ENCODE measurements at regions not wholly inside any gene's neighbourhood (a gene's known extent, or its start where the extent isn't known, plus 50 kb on each side); places are given as distances from the start of the nearest gene placed in this dataset.

DNA sequence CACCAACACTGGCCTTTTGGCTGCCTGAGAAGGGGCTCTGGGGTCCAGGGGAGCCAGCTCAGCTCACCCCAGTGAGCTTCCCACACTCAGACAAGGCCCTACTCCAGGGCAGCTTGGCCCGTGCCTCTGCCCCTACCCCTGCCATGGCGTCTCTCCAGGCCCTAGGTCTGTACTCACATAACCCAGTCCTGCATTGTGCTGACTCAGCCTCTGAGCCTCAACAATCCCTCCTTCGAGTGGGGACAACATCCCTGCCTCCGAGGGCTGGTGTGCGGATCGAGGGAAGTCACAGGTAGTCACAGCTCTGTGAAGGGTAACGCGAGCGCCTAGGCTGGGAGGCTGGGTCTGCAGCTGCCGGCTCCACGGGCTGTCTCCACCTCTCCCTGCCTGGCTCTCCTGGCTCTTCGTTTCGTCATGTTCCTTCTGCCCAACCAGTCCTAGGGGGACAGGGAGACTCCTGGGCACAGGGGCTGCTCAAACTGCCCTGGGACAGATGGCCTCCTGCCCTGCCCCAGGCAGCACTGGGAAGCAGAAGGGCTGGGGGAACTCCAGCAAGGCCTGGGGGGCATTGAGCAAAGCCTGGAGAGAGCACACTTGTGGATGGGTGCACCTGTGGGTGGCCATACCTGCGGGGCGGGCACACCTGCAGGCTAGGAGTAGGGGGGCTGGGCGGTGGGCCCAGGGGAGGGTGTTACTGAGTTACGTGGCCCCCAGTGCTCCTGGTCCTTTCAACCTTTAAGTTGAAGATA lies 74.6 kb downstream of the RRM2 start:
- BruUV-seq (replicated peaks) = no TSS peak
- TF ChIP-seq C11orf30 (IDR thresholded peaks at IDR 0.05; ENCODE audit: low read depth) (peak; percentile 55; the same call in 1 of the 2 replicates), ZNF316 (IDR thresholded peaks at IDR 0.05) (peak; percentile 55), POLR2G (IDR thresholded peaks at IDR 0.05; ENCODE audit: low read depth, low read length) (peak; percentile 38; the same call in 1 of the 2 replicates), ZNF121 (CRISPR knock-in tag; conservative IDR thresholded peaks at IDR 0.05) (no peak), MAFG (tag; conservative IDR thresholded peaks at IDR 0.05) (peak; percentile 32; the same call in 1 of the 2 replicates), MAFF (IDR thresholded peaks at IDR 0.05; ENCODE audit: low read length) (peak; percentile 13; the same call in 1 of the 2 replicates)
- Histone ChIP-seq H2AFZ (ENCODE audit: low read depth, low read length) (no peak overlapping the region), H3K4me3 (no peak overlapping the region), H3K27me3 (ENCODE audit: control insufficient read depth in 2 of 2, insufficient read depth in 2 of 2, low read length in 2 of 2) (no peaks in the 10 kb centered on the region), H3K27ac (ENCODE audit: extremely low read depth, low read depth, low read length) (no peak overlapping the region), H3K79me2 (ENCODE audit: control insufficient read depth, insufficient read depth, low read length) (no peaks in the 10 kb centered on the region), H3K9me3 (replicated peaks; ENCODE audit: control insufficient read depth, insufficient read depth, low read depth, low read length) (peaks cover 8% of the 10 kb centered on the region; the same call in 1 of the 2 replicates), H3K9me1 (ENCODE audit: control insufficient read depth, insufficient read depth, low read length) (no peaks in the 10 kb centered on the region), H3K36me3 (ENCODE audit: control insufficient read depth, insufficient read depth, low read length) (no peaks in the 10 kb centered on the region; the same call in 2 of the 3 replicates), H4K20me1 (replicated peaks; ENCODE audit: control insufficient read depth, insufficient read depth, low read length) (no peaks in the 10 kb centered on the region), H3K9ac (ENCODE audit: insufficient read depth in 1 of 2, low read depth in 2 of 2, low read length in 2 of 2) (no peak overlapping the region), H3K4me1 (replicated peaks in 1 of 2; ENCODE audit: control insufficient read depth in 2 of 2, insufficient read depth in 2 of 2, low read length in 2 of 2) (no peaks in the 10 kb centered on the region; a peak in 2 of 5 replicates), H3K4me2 (ENCODE audit: insufficient read depth, low read length) (no peak overlapping the region)
- in situ Hi-C loops (cut with MboI) (no loop called here), intact Hi-C loops (cut with micrococcal nuclease) (no loop called here)
- CTCF ChIA-PET (ENCODE audit: low intra/inter-chr PET ratio) = no interaction called here
- DNase-seq (ENCODE audit: extremely low read depth in 1 of 4, low spot score in 3 of 4) (no peak), ATAC-seq (no peak), FAIRE-seq (no peak)
- 95% methylated on average over 14 of the region's 17 CpGs for WGBS (ENCODE audit: insufficient coverage, low coverage, missing lambda C conversion rate)
- POLR2A ChIA-PET = no interaction called here

DNA sequence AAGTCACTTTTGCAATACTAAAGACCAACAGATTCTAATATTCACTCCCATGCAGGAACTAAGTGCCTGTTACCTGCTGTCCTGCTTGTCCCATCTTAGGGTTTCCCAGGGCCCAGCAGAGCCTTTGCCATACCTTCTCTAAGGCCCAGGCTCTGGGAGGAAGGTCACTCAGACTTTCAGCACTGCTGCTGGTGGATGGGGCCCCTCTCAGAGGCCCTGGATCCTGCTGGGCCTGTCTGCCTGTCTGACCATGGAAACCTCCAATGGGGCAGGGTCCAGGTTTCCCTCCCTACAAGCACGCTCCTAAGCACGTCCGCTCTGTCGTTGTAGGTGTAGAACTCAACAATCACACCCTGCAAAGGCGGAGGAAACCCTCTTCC lies 75.1 kb downstream of the RRM2 start:
- no peak overlapping the region for H3K27ac ChIP-seq (ENCODE audit: extremely low read depth, low read depth, low read length)
- 100% methylated on average over 5 of the region's 5 CpGs for WGBS (ENCODE audit: insufficient coverage, low coverage, missing lambda C conversion rate)
- H2AFZ ChIP-seq (ENCODE audit: low read depth, low read length) = no peak overlapping the region
- peaks cover 0 to 2% of the 10 kb centered on the region in 2 experiments; a peak in 2 of 5 replicates for H3K4me1 ChIP-seq (replicated peaks in 1 of 2; ENCODE audit: control insufficient read depth in 2 of 2, insufficient read depth in 2 of 2, low read length in 2 of 2)
- no peak overlapping the region for H3K9ac ChIP-seq (ENCODE audit: insufficient read depth in 1 of 2, low read depth in 2 of 2, low read length in 2 of 2)
- ATAC-seq (no peak), DNase-seq (ENCODE audit: extremely low read depth in 1 of 4, low spot score in 3 of 4) (no peak), FAIRE-seq (no peak)
- POLR2A ChIA-PET = no interaction called here
- in situ Hi-C loops (cut with MboI) = no loop called here
- H3K36me3 ChIP-seq (ENCODE audit: control insufficient read depth, insufficient read depth, low read length) = no peaks in the 10 kb centered on the region; the same call in 2 of the 3 replicates
- H3K4me2 ChIP-seq (ENCODE audit: insufficient read depth, low read length) = no peak overlapping the region
- H3K9me3 ChIP-seq (replicated peaks; ENCODE audit: control insufficient read depth, insufficient read depth, low read depth, low read length) = peaks cover 8% of the 10 kb centered on the region; the same call in 1 of the 2 replicates
- CTCF ChIA-PET (ENCODE audit: low intra/inter-chr PET ratio) = no interaction called here
- H3K9me1 ChIP-seq (ENCODE audit: control insufficient read depth, insufficient read depth, low read length) = no peaks in the 10 kb centered on the region
- intact Hi-C loops (cut with micrococcal nuclease) = no loop called here
- no peaks in the 10 kb centered on the region for H4K20me1 ChIP-seq (replicated peaks; ENCODE audit: control insufficient read depth, insufficient read depth, low read length)
- no TSS peak for BruUV-seq (replicated peaks)
- no peak overlapping the region for H3K4me3 ChIP-seq
- no peaks in the 10 kb centered on the region for H3K79me2 ChIP-seq (ENCODE audit: control insufficient read depth, insufficient read depth, low read length)
- no peaks in the 10 kb centered on the region for H3K27me3 ChIP-seq (ENCODE audit: control insufficient read depth in 2 of 2, insufficient read depth in 2 of 2, low read length in 2 of 2)
- TF ChIP-seq, protein P1, sequence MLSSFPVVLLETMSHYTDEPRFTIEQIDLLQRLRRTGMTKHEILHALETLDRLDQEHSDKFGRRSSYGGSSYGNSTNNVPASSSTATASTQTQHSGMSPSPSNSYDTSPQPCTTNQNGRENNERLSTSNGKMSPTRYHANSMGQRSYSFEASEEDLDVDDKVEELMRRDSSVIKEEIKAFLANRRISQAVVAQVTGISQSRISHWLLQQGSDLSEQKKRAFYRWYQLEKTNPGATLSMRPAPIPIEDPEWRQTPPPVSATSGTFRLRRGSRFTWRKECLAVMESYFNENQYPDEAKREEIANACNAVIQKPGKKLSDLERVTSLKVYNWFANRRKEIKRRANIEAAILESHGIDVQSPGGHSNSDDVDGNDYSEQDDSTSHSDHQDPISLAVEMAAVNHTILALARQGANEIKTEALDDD (IDR thresholded peaks at IDR 0.05) = no peak
- TF ChIP-seq, protein P2, sequence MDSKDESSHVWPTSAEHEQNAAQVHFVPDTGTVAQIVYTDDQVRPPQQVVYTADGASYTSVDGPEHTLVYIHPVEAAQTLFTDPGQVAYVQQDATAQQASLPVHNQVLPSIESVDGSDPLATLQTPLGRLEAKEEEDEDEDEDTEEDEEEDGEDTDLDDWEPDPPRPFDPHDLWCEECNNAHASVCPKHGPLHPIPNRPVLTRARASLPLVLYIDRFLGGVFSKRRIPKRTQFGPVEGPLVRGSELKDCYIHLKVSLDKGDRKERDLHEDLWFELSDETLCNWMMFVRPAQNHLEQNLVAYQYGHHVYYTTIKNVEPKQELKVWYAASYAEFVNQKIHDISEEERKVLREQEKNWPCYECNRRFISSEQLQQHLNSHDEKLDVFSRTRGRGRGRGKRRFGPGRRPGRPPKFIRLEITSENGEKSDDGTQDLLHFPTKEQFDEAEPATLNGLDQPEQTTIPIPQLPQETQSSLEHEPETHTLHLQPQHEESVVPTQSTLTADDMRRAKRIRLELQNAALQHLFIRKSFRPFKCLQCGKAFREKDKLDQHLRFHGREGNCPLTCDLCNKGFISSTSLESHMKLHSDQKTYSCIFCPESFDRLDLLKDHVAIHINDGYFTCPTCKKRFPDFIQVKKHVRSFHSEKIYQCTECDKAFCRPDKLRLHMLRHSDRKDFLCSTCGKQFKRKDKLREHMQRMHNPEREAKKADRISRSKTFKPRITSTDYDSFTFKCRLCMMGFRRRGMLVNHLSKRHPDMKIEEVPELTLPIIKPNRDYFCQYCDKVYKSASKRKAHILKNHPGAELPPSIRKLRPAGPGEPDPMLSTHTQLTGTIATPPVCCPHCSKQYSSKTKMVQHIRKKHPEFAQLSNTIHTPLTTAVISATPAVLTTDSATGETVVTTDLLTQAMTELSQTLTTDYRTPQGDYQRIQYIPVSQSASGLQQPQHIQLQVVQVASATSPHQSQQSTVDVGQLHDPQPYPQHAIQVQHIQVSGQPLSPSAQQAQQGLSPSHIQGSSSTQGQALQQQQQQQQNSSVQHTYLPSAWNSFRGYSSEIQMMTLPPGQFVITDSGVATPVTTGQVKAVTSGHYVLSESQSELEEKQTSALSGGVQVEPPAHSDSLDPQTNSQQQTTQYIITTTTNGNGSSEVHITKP (IDR thresholded peaks at IDR 0.05; ENCODE audit: partially characterized antibody) = no peak
- TF ChIP-seq, protein P3, sequence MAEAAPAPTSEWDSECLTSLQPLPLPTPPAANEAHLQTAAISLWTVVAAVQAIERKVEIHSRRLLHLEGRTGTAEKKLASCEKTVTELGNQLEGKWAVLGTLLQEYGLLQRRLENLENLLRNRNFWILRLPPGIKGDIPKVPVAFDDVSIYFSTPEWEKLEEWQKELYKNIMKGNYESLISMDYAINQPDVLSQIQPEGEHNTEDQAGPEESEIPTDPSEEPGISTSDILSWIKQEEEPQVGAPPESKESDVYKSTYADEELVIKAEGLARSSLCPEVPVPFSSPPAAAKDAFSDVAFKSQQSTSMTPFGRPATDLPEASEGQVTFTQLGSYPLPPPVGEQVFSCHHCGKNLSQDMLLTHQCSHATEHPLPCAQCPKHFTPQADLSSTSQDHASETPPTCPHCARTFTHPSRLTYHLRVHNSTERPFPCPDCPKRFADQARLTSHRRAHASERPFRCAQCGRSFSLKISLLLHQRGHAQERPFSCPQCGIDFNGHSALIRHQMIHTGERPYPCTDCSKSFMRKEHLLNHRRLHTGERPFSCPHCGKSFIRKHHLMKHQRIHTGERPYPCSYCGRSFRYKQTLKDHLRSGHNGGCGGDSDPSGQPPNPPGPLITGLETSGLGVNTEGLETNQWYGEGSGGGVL (CRISPR knock-in tag; IDR thresholded peaks at IDR 0.05) = no peak

Data from K562 (cell line).